K562 (cell line): ENCODE measurements at regions not wholly inside any gene's neighbourhood (a gene's known extent, or its start where the extent isn't known, plus 50 kb on each side); places are given as distances from the start of the nearest gene placed in this dataset.

Experiments
- ATAC-seq: fragments of 200-7000 bp; cut with Tn5 transposase; 3 replicates; pipeline ENCODE4 v1.9.1; 2020; ENCODE audit warnings: moderate library complexity
- BruUV-seq: library from RNA; stranded (reverse); fragments of 400-500 nt; replicated peaks from 2 replicates; lab custom pipeline; 2021; lab: Mats Ljungman, UMichigan
- CTCF ChIA-PET: fragments of 300-600 bp; formaldehyde crosslinking; extraction: SDS; loops from one replicate; lab custom pipeline; 2021; ENCODE audit warnings: low intra/inter-chr PET ratio; lab: Yijun Ruan, JAX
- POLR2A ChIA-PET: fragments of 300-600, 350-650 bp; sonication (Branson Sonifier 250); formaldehyde crosslinking; extraction: SDS; loops from one replicate; lab custom pipeline; 2021; ENCODE audit warnings: antibody characterized with exemption, inconsistent platforms; lab: Yijun Ruan, JAX
- DNase-seq, 4 experiments: peaks; one replicate each; pipeline versions ENCODE4 v3.0.0 to v3.0.0-alpha.2; 2011 to 2018; ENCODE audit warnings: low spot score in 3 of 4, mixed read lengths in 3 of 4; ENCODE audit errors: extremely low read depth in 1 of 4
- FAIRE-seq: peaks from 2 replicates; lab custom pipeline; 2011; peaks lifted over from hg19 to GRCh38; lab: Jason Lieb, UNC
- H2AFZ ChIP-seq: 2 replicates; pipeline ENCODE4 v1.6.0; 2011; ENCODE audit warnings: low read depth, low read length, control low read depth, inconsistent platforms
- H3K27ac ChIP-seq: fragments of 200-600 bp; 3 replicates; pipeline ENCODE4 v1.8.0; 2011; ENCODE audit warnings: low read depth, mild to moderate bottlenecking, control low read depth, inconsistent platforms, low read length, moderate library complexity, mixed read lengths; ENCODE audit errors: extremely low read depth
- H3K27me3 ChIP-seq, 2 experiments: fragments of 300-600 bp in 1 of 2; 2 replicates in 1 of 2; 3 replicates in 1 of 2; pipeline versions ENCODE4 v1.6.0 to v1.8.0; 2011; ENCODE audit warnings: inconsistent platforms in 2 of 2, low read length in 2 of 2, mild to moderate bottlenecking in 1 of 2, mixed read lengths in 1 of 2, moderate library complexity in 1 of 2; ENCODE audit not compliant: control insufficient read depth in 2 of 2, insufficient read depth in 2 of 2
- H3K36me3 ChIP-seq: fragments of 300-600 bp; 3 replicates; pipeline ENCODE4 v1.8.0; 2011; ENCODE audit warnings: mild to moderate bottlenecking, low read length, inconsistent platforms; ENCODE audit not compliant: control insufficient read depth, insufficient read depth
- H3K4me1 ChIP-seq, 2 experiments: fragments of 200-600 bp in 1 of 2; replicated peaks in 1 of 2; 2 replicates in 1 of 2; 3 replicates in 1 of 2; pipeline versions ENCODE4 v1.5.1 to v1.8.0; 2011; ENCODE audit warnings: inconsistent platforms in 2 of 2, low read length in 2 of 2, mild to moderate bottlenecking in 1 of 2, mixed read lengths in 1 of 2, moderate library complexity in 1 of 2; ENCODE audit not compliant: control insufficient read depth in 2 of 2, insufficient read depth in 2 of 2
- H3K4me2 ChIP-seq: 2 replicates; pipeline ENCODE4 v1.6.1; 2011; ENCODE audit warnings: low read length, control low read depth, inconsistent platforms, mixed read lengths; ENCODE audit not compliant: insufficient read depth
- H3K4me3 ChIP-seq: fragments of 200-600 bp; sonication (generic), shearing (Covaris generic); 2 replicates; pipeline ENCODE4 v1.5.1; 2016; ENCODE audit warnings: control low read depth, inconsistent platforms
- H3K79me2 ChIP-seq: fragments of 200-600 bp; 3 replicates; pipeline ENCODE4 v1.8.0; 2011; ENCODE audit warnings: low read length, inconsistent platforms; ENCODE audit not compliant: control insufficient read depth, insufficient read depth
- H3K9ac ChIP-seq, 2 experiments: 2 replicates each; pipeline versions ENCODE4 v1.6.0 to v1.6.1; 2011; ENCODE audit warnings: low read depth in 2 of 2, low read length in 2 of 2, control low read depth in 1 of 2, inconsistent platforms in 1 of 2, mild to moderate bottlenecking in 1 of 2, mixed read lengths in 1 of 2; ENCODE audit not compliant: insufficient read depth in 1 of 2
- H3K9me1 ChIP-seq: one replicate; pipeline ENCODE4 v1.6.0; 2011; ENCODE audit warnings: inconsistent platforms, mild to moderate bottlenecking, low read length, moderate library complexity; ENCODE audit not compliant: control insufficient read depth, insufficient read depth
- H3K9me3 ChIP-seq: replicated peaks from 2 replicates; pipeline ENCODE4 v1.5.1; 2011; ENCODE audit warnings: low read depth, low read length, inconsistent platforms; ENCODE audit not compliant: control insufficient read depth, insufficient read depth
- H4K20me1 ChIP-seq: replicated peaks from 2 replicates; pipeline ENCODE4 v1.6.1; 2011; ENCODE audit warnings: low read length, inconsistent platforms, mixed read lengths; ENCODE audit not compliant: control insufficient read depth, insufficient read depth
- EWSR1 ChIP-seq: fragments of 450-650 bp; IDR thresholded peaks from 2 replicates; pipeline ENCODE4 v1.6.1; 2018; ENCODE audit warnings: borderline replicate concordance, mild to moderate bottlenecking, low read depth, moderate library complexity; ENCODE audit not compliant: partially characterized antibody
- MAZ ChIP-seq, 2 experiments: fragments of 450-650 bp in 1 of 2; sonication (generic) in 1 of 2; formaldehyde crosslinking; IDR thresholded peaks in 1 of 2; conservative IDR thresholded peaks in 1 of 2; 2 replicates each; pipeline versions ENCODE4 v1.4.0 to v1.5.0; 2020; ENCODE audit warnings: mild to moderate bottlenecking in 1 of 2, missing genetic modification reagents in 1 of 2
- NR4A1 ChIP-seq, 2 experiments: fragments of 250-450 bp in 1 of 2; fragments of 450-650 bp in 1 of 2; sonication (Bioruptor Pico) in 1 of 2; IDR thresholded peaks; 2 replicates each; pipeline versions ENCODE4 v1.4.0 to v1.6.1; 2016 to 2020; ENCODE audit warnings: mild to moderate bottlenecking in 2 of 2, missing compliant biosample characterization in 1 of 2, missing genetic modification characterization in 1 of 2, moderate library complexity in 1 of 2
- NUFIP1 ChIP-seq: fragments of 450-650 bp; IDR thresholded peaks from 2 replicates; pipeline ENCODE4 v1.6.1; 2018; ENCODE audit not compliant: partially characterized antibody
- PHF21A ChIP-seq: fragments of 450-650 bp; IDR thresholded peaks from 2 replicates; pipeline ENCODE4 v1.6.1; 2017; ENCODE audit warnings: low read depth, borderline replicate concordance
- RB1 ChIP-seq: fragments of 450-650 bp; IDR thresholded peaks from 2 replicates; pipeline ENCODE4 v1.6.1; 2017; ENCODE audit warnings: low read depth, mild to moderate bottlenecking
- RBM39 ChIP-seq: fragments of 200-400 bp; formaldehyde crosslinking; optimal IDR thresholded peaks from 2 replicates; pipeline ENCODE3; 2018; ENCODE audit warnings: low read depth, low read length
- RNF2 ChIP-seq: sonication (generic); IDR thresholded peaks from 2 replicates; pipeline ENCODE4 v1.6.1; 2016
- SMAD4 ChIP-seq: fragments of 250-450 bp; sonication (Bioruptor Pico); conservative IDR thresholded peaks from 2 replicates; pipeline ENCODE4 v1.8.0; 2021; ENCODE audit warnings: inconsistent platforms, mild to moderate bottlenecking, moderate library complexity
- WHSC1 ChIP-seq: IDR thresholded peaks from one replicate; pipeline ENCODE4 v1.6.1; 2012; ENCODE audit warnings: low read length, control low read depth, inconsistent platforms
- ZNF589 ChIP-seq: fragments of 200-800 bp; sonication (Bioruptor generic); IDR thresholded peaks from 2 replicates; pipeline ENCODE4 v1.6.1; 2016; ENCODE audit warnings: low read depth, missing genetic modification characterization, missing compliant biosample characterization
- WGBS: fragments of 100-300 bp; shearing (Covaris generic); methylation state at CpG from one replicate; pipeline ENCODE4 v1.1.6; 2016; ENCODE audit warnings: low coverage, mixed read lengths; ENCODE audit not compliant: insufficient coverage; ENCODE audit errors: missing lambda C conversion rate; 5-methylcytosine and 5-hydroxymethylcytosine counted together
- in situ Hi-C: fragments of 300-500 bp; cut with MboI; formaldehyde crosslinking; loops from 4 replicates; pipeline ENCODE4 v1.15.0; 2018; ENCODE audit warnings: inconsistent platforms, mixed read lengths
- intact Hi-C: fragments of 100-400 bp; cut with micrococcal nuclease; formaldehyde crosslinking; loops from 2 replicates; pipeline ENCODE4 v1.14.2; 2022
- TF ChIP-seq, protein P1 (sequence below): IDR thresholded peaks from 2 replicates; pipeline ENCODE4 v1.6.1; 2014; ENCODE audit warnings: antibody characterized with exemption
- TF ChIP-seq, protein P2 (sequence below): sonication (generic); formaldehyde crosslinking; IDR thresholded peaks from 2 replicates; pipeline ENCODE4 v1.8.0; 2022; ENCODE audit warnings: mild to moderate bottlenecking, missing genetic modification reagents

- no peak for ATAC-seq
- no peak overlapping the region for H3K4me3 ChIP-seq
- no peak for DNase-seq
- H3K4me2 ChIP-seq: no peak overlapping the region
- H3K79me2 ChIP-seq: no peaks in the 10 kb centered on the region
- H3K27ac ChIP-seq: no peak overlapping the region
- no peaks in the 10 kb centered on the region for H3K4me1 ChIP-seq
- no peaks in the 10 kb centered on the region for H3K27me3 ChIP-seq
- in situ Hi-C loops: no loop called here
- ChIA-PET POLR2A (no interaction called here), CTCF (no interaction called here)
- H2AFZ ChIP-seq: no peak overlapping the region
- WGBS: 0% methylated on average over 5 of the region's 5 CpGs
- H3K9me1 ChIP-seq: no peaks in the 10 kb centered on the region
- no peaks in the 10 kb centered on the region for H3K9me3 ChIP-seq
- H4K20me1 ChIP-seq: no peaks in the 10 kb centered on the region
- no peaks in the 10 kb centered on the region for H3K36me3 ChIP-seq
- intact Hi-C loops: no loop called here
- TF ChIP-seq PHF21A: no peak
- no peak for TF ChIP-seq WHSC1
- no peak for TF ChIP-seq RBM39
- BruUV-seq: no TSS peak
- FAIRE-seq: no peak
- no peak overlapping the region for H3K9ac ChIP-seq
Measured at GRCh38 chr13:73957889-73958288, 176.3 kb downstream of the KLF12 start.

GRCh38 chr13:73956795-73957408, 177.3 kb downstream of the KLF12 start:
- no peak overlapping the region for H3K27ac ChIP-seq
- TF ChIP-seq NR4A1 (CRISPR knock-in tag; IDR thresholded peaks at IDR 0.05): no peak
- no peak for TF ChIP-seq NR4A1 (tag; IDR thresholded peaks at IDR 0.05)
- TF ChIP-seq EWSR1: no peak
- no peak for TF ChIP-seq SMAD4 (CRISPR knock-in tag)
- no peak for TF ChIP-seq MAZ (CRISPR knock-in tag; conservative IDR thresholded peaks at IDR 0.05 in 1 of 2, IDR thresholded peaks at IDR 0.05 in 1 of 2)
- TF ChIP-seq, protein P1, sequence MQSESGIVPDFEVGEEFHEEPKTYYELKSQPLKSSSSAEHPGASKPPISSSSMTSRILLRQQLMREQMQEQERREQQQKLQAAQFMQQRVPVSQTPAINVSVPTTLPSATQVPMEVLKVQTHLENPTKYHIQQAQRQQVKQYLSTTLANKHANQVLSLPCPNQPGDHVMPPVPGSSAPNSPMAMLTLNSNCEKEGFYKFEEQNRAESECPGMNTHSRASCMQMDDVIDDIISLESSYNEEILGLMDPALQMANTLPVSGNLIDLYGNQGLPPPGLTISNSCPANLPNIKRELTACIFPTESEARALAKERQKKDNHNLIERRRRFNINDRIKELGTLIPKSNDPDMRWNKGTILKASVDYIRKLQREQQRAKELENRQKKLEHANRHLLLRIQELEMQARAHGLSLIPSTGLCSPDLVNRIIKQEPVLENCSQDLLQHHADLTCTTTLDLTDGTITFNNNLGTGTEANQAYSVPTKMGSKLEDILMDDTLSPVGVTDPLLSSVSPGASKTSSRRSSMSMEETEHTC: no peak
- TF ChIP-seq RB1: no peak
- TF ChIP-seq ZNF589 (CRISPR knock-in tag): no peak
- TF ChIP-seq, protein P2, sequence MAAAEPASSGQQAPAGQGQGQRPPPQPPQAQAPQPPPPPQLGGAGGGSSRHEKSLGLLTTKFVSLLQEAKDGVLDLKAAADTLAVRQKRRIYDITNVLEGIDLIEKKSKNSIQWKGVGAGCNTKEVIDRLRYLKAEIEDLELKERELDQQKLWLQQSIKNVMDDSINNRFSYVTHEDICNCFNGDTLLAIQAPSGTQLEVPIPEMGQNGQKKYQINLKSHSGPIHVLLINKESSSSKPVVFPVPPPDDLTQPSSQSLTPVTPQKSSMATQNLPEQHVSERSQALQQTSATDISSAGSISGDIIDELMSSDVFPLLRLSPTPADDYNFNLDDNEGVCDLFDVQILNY: no peak
- TF ChIP-seq RNF2: no peak
- TF ChIP-seq NUFIP1: no peak
- TF ChIP-seq, all 486 proteins: peak for 0
- WGBS: no CpG with 5 or more reads among the region's 1 CpG
- no peaks in the 10 kb centered on the region for H3K36me3 ChIP-seq
- no peak overlapping the region for H3K4me2 ChIP-seq
- H3K27me3 ChIP-seq: no peaks in the 10 kb centered on the region
- no peaks in the 10 kb centered on the region for H4K20me1 ChIP-seq
- ChIA-PET POLR2A (no interaction called here), CTCF (no interaction called here)
- H3K9ac ChIP-seq: no peak overlapping the region
- H3K9me3 ChIP-seq: no peaks in the 10 kb centered on the region
- ATAC-seq: no peak
- in situ Hi-C loops: no loop called here
- BruUV-seq: no TSS peak
- H3K9me1 ChIP-seq: no peaks in the 10 kb centered on the region
- no peak for FAIRE-seq
- no peaks in the 10 kb centered on the region for H3K4me1 ChIP-seq
- H3K79me2 ChIP-seq: no peaks in the 10 kb centered on the region
- no peak overlapping the region for H3K4me3 ChIP-seq
- DNase-seq: no peak
- no peak overlapping the region for H2AFZ ChIP-seq
- intact Hi-C loops: no loop called here
